Stomach (tissue), 8 donors: ENCODE measurements at regions not wholly inside any gene's neighbourhood (a gene's known extent, or its start where the extent isn't known, plus 50 kb on each side); places are given as distances from the start of the nearest gene placed in this dataset.

ENCODE experiments used
- DNase-seq, 2 donors: peaks; one replicate each; pipeline versions ENCODE4 v3.0.0 to v3.0.0-alpha.2; 2013 to 2019
- H3K27ac ChIP-seq, 5 donors: fragments of 200-600 bp in 4 of 5; sonication (generic) in 4 of 5; one replicate each; pipeline ENCODE4 v1.5.1; 2013 to 2019; ENCODE audit warnings: mild to moderate bottlenecking in 1 of 5, moderate library complexity in 1 of 5
- H3K27me3 ChIP-seq, 3 donors: fragments of 200-600 bp; sonication (generic); one replicate each; pipeline ENCODE4 v1.5.1; 2017 to 2019; ENCODE audit warnings: mixed run types in 1 of 3
- H3K36me3 ChIP-seq, 4 donors: fragments of 200-600 bp; sonication (generic); 1 replicate in 3 of 4; 2 replicates in 1 of 4; pipeline ENCODE4 v1.5.1; 2016 to 2019
- H3K4me1 ChIP-seq, 4 donors: fragments of 200-600 bp; sonication (generic); one replicate each; pipeline ENCODE4 v1.5.1; 2016 to 2019
- H3K4me3 ChIP-seq, 4 donors: fragments of 200-600 bp; sonication (generic) in 3 of 4; one replicate each; pipeline ENCODE4 v1.5.1; 2016 to 2019; ENCODE audit warnings: mild to moderate bottlenecking in 1 of 4
- H3K9me3 ChIP-seq, 4 donors: fragments of 200-600 bp; sonication (generic); one replicate each; pipeline ENCODE4 v1.5.1; 2016 to 2019
- CTCF ChIP-seq, 7 experiments: fragments of 450-650 bp in 4 of 7; fragments of 200-600 bp in 3 of 7; sonication (generic) in 3 of 7; IDR thresholded peaks; one replicate each; pipeline ENCODE4 v1.5.1; 2016 to 2019; ENCODE audit warnings: antibody characterized with exemption in 7 of 7, control low read depth in 2 of 7, mild to moderate bottlenecking in 1 of 7
- EP300 ChIP-seq: sonication (generic); formaldehyde crosslinking; IDR thresholded peaks from one replicate; pipeline ENCODE4 v1.6.1; 2017; ENCODE audit warnings: antibody characterized with exemption
- POLR2A ChIP-seq, 4 donors: fragments of 450-650 bp; IDR thresholded peaks; one replicate each; pipeline ENCODE4 v1.6.1; 2016; ENCODE audit warnings: antibody characterized with exemption in 4 of 4, control low read depth in 2 of 4, mild to moderate bottlenecking in 1 of 4, moderate library complexity in 1 of 4
- POLR2AphosphoS5 ChIP-seq, 3 donors: sonication (generic); formaldehyde crosslinking; IDR thresholded peaks; one replicate each; pipeline ENCODE4 v1.6.1; 2016; ENCODE audit warnings: antibody characterized with exemption in 3 of 3
- WGBS, 5 donors: extraction: QIAGEN DNeasy Blood & Tissue Kit in 3 of 5; methylation state at CpG; one replicate each; pipeline versions ENCODE4 v1.1.5 to v1.1.7; 2013 to 2018; 5-methylcytosine and 5-hydroxymethylcytosine counted together
- intact Hi-C: fragments of 100-400 bp; cut with DNase I; formaldehyde crosslinking; loops from one replicate; pipeline ENCODE4 v1.15.1; 2023; ENCODE audit warnings: low total_unique reads
- donor health status: healthy with polysubstance abuse.
- donor health status: Bipolar disorder and iron deficiency.
- donor health status: healthy.

DNA sequence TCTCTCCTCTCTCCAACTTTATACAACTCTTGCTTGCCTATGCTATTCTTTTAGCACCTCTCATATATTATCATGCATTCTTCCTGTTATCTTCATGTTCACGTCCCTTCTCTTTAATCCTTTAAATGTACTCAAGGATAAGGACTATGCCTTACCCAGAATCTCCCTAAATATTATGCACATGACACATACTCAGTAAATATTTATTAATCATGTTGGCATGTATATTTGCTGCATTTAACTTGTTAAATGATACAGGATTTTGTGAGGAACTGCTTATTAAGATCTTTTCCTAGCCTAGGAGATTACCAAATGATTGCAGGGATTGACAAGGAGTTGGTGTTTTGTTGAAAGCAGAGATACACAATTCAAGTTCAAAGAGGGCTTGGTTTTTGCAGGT lies 109.4 kb downstream of the RGS2 start:
- WGBS, 5 donors: 53 to 63% (median 59%) methylated on average over 1 of the region's 1 CpG
- no peaks in the 10 kb centered on the region for H3K36me3 ChIP-seq
- H3K27ac ChIP-seq: no peak overlapping the region
- peaks cover 0 to 19% (median 11%) of the 10 kb centered on the region in 4 donors for H3K4me1 ChIP-seq
- intact Hi-C loops: no loop called here
- no peak for TF ChIP-seq POLR2AphosphoS5 (IDR thresholded peaks at IDR 0.05)
- TF ChIP-seq EP300: no peak
- TF ChIP-seq POLR2A (IDR thresholded peaks at IDR 0.05): no peak
- TF ChIP-seq CTCF (IDR thresholded peaks at IDR 0.05): no peak
- H3K9me3 ChIP-seq: no peaks in the 10 kb centered on the region
- no peaks in the 10 kb centered on the region for H3K27me3 ChIP-seq
- no peak for DNase-seq
- H3K4me3 ChIP-seq: no peak overlapping the region

- DNase-seq: peak in 1 of 2 donors; percentile 47
- no peak overlapping the region for H3K4me3 ChIP-seq
- 50 to 80% (median 73%) methylated on average over 3 of the region's 3 CpGs for WGBS, 5 donors
- peak overlapping the region in 2 of 5 donors; percentile 7 to 14 for H3K27ac ChIP-seq
- intact Hi-C loops: no loop called here
- H3K36me3 ChIP-seq: no peaks in the 10 kb centered on the region
- H3K27me3 ChIP-seq: no peaks in the 10 kb centered on the region
- no peaks in the 10 kb centered on the region for H3K9me3 ChIP-seq
- TF ChIP-seq CTCF (IDR thresholded peaks at IDR 0.05) (no peak), EP300 (no peak), POLR2A (IDR thresholded peaks at IDR 0.05) (no peak), POLR2AphosphoS5 (IDR thresholded peaks at IDR 0.05) (no peak)
- peaks cover 0 to 5% (median 0%) of the 10 kb centered on the region in 4 donors for H3K4me1 ChIP-seq
These were observed 111.6 kb downstream of the RGS2 start for GRCh38 chr1:192920412-192920811.

- H3K4me3 ChIP-seq: no peak overlapping the region
- H3K27me3 ChIP-seq: no peaks in the 10 kb centered on the region
- 83 to 95% (median 87%) methylated on average over 4 of the region's 4 CpGs for WGBS, 5 donors
- intact Hi-C loops: no loop called here
- no peaks in the 10 kb centered on the region for H3K4me1 ChIP-seq
- H3K27ac ChIP-seq: no peak overlapping the region
- TF ChIP-seq POLR2AphosphoS5 (IDR thresholded peaks at IDR 0.05): no peak
- TF ChIP-seq CTCF (IDR thresholded peaks at IDR 0.05): no peak
- TF ChIP-seq POLR2A (IDR thresholded peaks at IDR 0.05): no peak
- no peak for TF ChIP-seq EP300
- no peaks in the 10 kb centered on the region for H3K36me3 ChIP-seq
- no peak for DNase-seq
- no peaks in the 10 kb centered on the region for H3K9me3 ChIP-seq
These were observed 116.8 kb downstream of the RGS2 start for GRCh38 chr1:192925609-192926008.

GRCh38 chr1:192926736-192927135 lies 117.9 kb downstream of the RGS2 start:
- no peaks in the 10 kb centered on the region for H3K36me3 ChIP-seq
- intact Hi-C loops: no loop called here
- 91 to 97% (median 95%) methylated on average over 5 of the region's 5 CpGs for WGBS, 5 donors

More at GRCh38 chr1:192926736-192927135, 117.9 kb downstream of the RGS2 start:
- no peak for DNase-seq
- Histone ChIP-seq H3K27me3 (no peaks in the 10 kb centered on the region), H3K4me1 (no peaks in the 10 kb centered on the region), H3K4me3 (no peak overlapping the region), H3K27ac (no peak overlapping the region), H3K9me3 (no peaks in the 10 kb centered on the region)
- no peak for TF ChIP-seq CTCF (IDR thresholded peaks at IDR 0.05)
- no peak for TF ChIP-seq POLR2A (IDR thresholded peaks at IDR 0.05)
- no peak for TF ChIP-seq POLR2AphosphoS5 (IDR thresholded peaks at IDR 0.05)
- TF ChIP-seq EP300: no peak
